ENCODE measurements at regions not wholly inside any gene's neighbourhood (a gene's known extent, or its start where the extent isn't known, plus 50 kb on each side); places are given as distances from the start of the nearest gene placed in this dataset.

- Histone ChIP-seq H3K4me1 (ENCODE audit: insufficient read depth, low read length) (no peaks in the 10 kb centered on the region), H3K9me3 (ENCODE audit: insufficient read depth, low read depth, low read length) (no peaks in the 10 kb centered on the region), H3K36me3 (ENCODE audit: insufficient read depth, low read depth, low read length) (no peaks in the 10 kb centered on the region), H3K27me3 (ENCODE audit: insufficient read depth, low read length) (no peaks in the 10 kb centered on the region), H3K4me3 (ENCODE audit: low read length) (no peak overlapping the region), H3K9ac (ENCODE audit: low read depth, low read length) (no peak overlapping the region), H3K27ac (ENCODE audit: low read length) (no peak overlapping the region)
Observed at GRCh38 chr7:79691074-79691473, 237.6 kb upstream of the MAGI2 start.

- no peaks in the 10 kb centered on the region for H3K4me1 ChIP-seq (ENCODE audit: insufficient read depth, low read length)
- no peaks in the 10 kb centered on the region for H3K9me3 ChIP-seq (ENCODE audit: insufficient read depth, low read depth, low read length)
- no peak overlapping the region for H3K27ac ChIP-seq (ENCODE audit: low read length)
- H3K27me3 ChIP-seq (ENCODE audit: insufficient read depth, low read length), result no peaks in the 10 kb centered on the region
- H3K9ac ChIP-seq (ENCODE audit: low read depth, low read length), result no peak overlapping the region
- H3K36me3 ChIP-seq (ENCODE audit: insufficient read depth, low read depth, low read length), result no peaks in the 10 kb centered on the region
- H3K4me3 ChIP-seq (ENCODE audit: low read length), result no peak overlapping the region
Observed at GRCh38 chr7:79684384-79684783, 230.9 kb upstream of the MAGI2 start.

GRCh38 chr7:79683916-79684315, 230.4 kb upstream of the MAGI2 start:
- Histone ChIP-seq H3K4me1 (ENCODE audit: insufficient read depth, low read length) (no peaks in the 10 kb centered on the region), H3K9me3 (ENCODE audit: insufficient read depth, low read depth, low read length) (no peaks in the 10 kb centered on the region), H3K27ac (ENCODE audit: low read length) (no peak overlapping the region), H3K27me3 (ENCODE audit: insufficient read depth, low read length) (no peaks in the 10 kb centered on the region), H3K9ac (ENCODE audit: low read depth, low read length) (no peak overlapping the region), H3K36me3 (ENCODE audit: insufficient read depth, low read depth, low read length) (no peaks in the 10 kb centered on the region), H3K4me3 (ENCODE audit: low read length) (no peak overlapping the region)

GRCh38 chr7:79683185-79683890, 229.9 kb upstream of the MAGI2 start:
- Histone ChIP-seq H3K36me3 (ENCODE audit: insufficient read depth, low read depth, low read length) (no peaks in the 10 kb centered on the region), H3K27ac (ENCODE audit: low read length) (no peak overlapping the region), H3K9me3 (ENCODE audit: insufficient read depth, low read depth, low read length) (no peaks in the 10 kb centered on the region), H3K27me3 (ENCODE audit: insufficient read depth, low read length) (no peaks in the 10 kb centered on the region), H3K4me1 (ENCODE audit: insufficient read depth, low read length) (no peaks in the 10 kb centered on the region), H3K9ac (ENCODE audit: low read depth, low read length) (no peak overlapping the region), H3K4me3 (ENCODE audit: low read length) (no peak overlapping the region)

GRCh38 chr7:79681454-79681853, 228.0 kb upstream of the MAGI2 start:
- H3K4me3 ChIP-seq (ENCODE audit: low read length), result no peak overlapping the region

GRCh38 chr7:79673969-79674368, 220.5 kb upstream of the MAGI2 start:
- Histone ChIP-seq H3K36me3 (ENCODE audit: insufficient read depth, low read depth, low read length) (no peaks in the 10 kb centered on the region), H3K4me1 (ENCODE audit: insufficient read depth, low read length) (no peaks in the 10 kb centered on the region), H3K4me3 (ENCODE audit: low read length) (no peak overlapping the region), H3K27me3 (ENCODE audit: insufficient read depth, low read length) (no peaks in the 10 kb centered on the region), H3K27ac (ENCODE audit: low read length) (no peak overlapping the region), H3K9ac (ENCODE audit: low read depth, low read length) (no peak overlapping the region), H3K9me3 (ENCODE audit: insufficient read depth, low read depth, low read length) (peaks cover 9% of the 10 kb centered on the region; the same call in 1 of the 2 replicates)

More at GRCh38 chr7:79681454-79681853, 228.0 kb upstream of the MAGI2 start:
- H3K9ac ChIP-seq (ENCODE audit: low read depth, low read length), result no peak overlapping the region
- H3K36me3 ChIP-seq (ENCODE audit: insufficient read depth, low read depth, low read length), result no peaks in the 10 kb centered on the region
- H3K4me1 ChIP-seq (ENCODE audit: insufficient read depth, low read length), result no peaks in the 10 kb centered on the region
- no peak overlapping the region for H3K27ac ChIP-seq (ENCODE audit: low read length)
- no peaks in the 10 kb centered on the region for H3K9me3 ChIP-seq (ENCODE audit: insufficient read depth, low read depth, low read length)
- no peaks in the 10 kb centered on the region for H3K27me3 ChIP-seq (ENCODE audit: insufficient read depth, low read length)

- H3K9ac ChIP-seq (ENCODE audit: low read depth, low read length), result no peak overlapping the region
- H3K27ac ChIP-seq (ENCODE audit: low read length), result no peak overlapping the region
- no peaks in the 10 kb centered on the region for H3K4me1 ChIP-seq (ENCODE audit: insufficient read depth, low read length)
- H3K36me3 ChIP-seq (ENCODE audit: insufficient read depth, low read depth, low read length), result no peaks in the 10 kb centered on the region
- peaks cover 9% of the 10 kb centered on the region; the same call in 1 of the 2 replicates for H3K9me3 ChIP-seq (ENCODE audit: insufficient read depth, low read depth, low read length)
- no peaks in the 10 kb centered on the region for H3K27me3 ChIP-seq (ENCODE audit: insufficient read depth, low read length)
- no peak overlapping the region for H3K4me3 ChIP-seq (ENCODE audit: low read length)
Observed at GRCh38 chr7:79673421-79673820, 220.0 kb upstream of the MAGI2 start.

GRCh38 chr7:79668292-79668691, 214.8 kb upstream of the MAGI2 start:
- no peak overlapping the region for H3K4me3 ChIP-seq (ENCODE audit: low read length)
- no peaks in the 10 kb centered on the region; the same call in 1 of the 2 replicates for H3K4me1 ChIP-seq (ENCODE audit: insufficient read depth, low read length)
- H3K27me3 ChIP-seq (ENCODE audit: insufficient read depth, low read length), result no peaks in the 10 kb centered on the region
- H3K36me3 ChIP-seq (ENCODE audit: insufficient read depth, low read depth, low read length), result no peaks in the 10 kb centered on the region
- H3K9ac ChIP-seq (ENCODE audit: low read depth, low read length), result no peak overlapping the region
- H3K27ac ChIP-seq (ENCODE audit: low read length), result no peak overlapping the region
- H3K9me3 ChIP-seq (ENCODE audit: insufficient read depth, low read depth, low read length), result peaks cover 9% of the 10 kb centered on the region; the same call in 1 of the 2 replicates

- no peaks in the 10 kb centered on the region for H3K27me3 ChIP-seq (ENCODE audit: insufficient read depth, low read length)
- H3K27ac ChIP-seq (ENCODE audit: low read length), result no peak overlapping the region
- no peak overlapping the region for H3K9ac ChIP-seq (ENCODE audit: low read depth, low read length)
- no peaks in the 10 kb centered on the region for H3K36me3 ChIP-seq (ENCODE audit: insufficient read depth, low read depth, low read length)
- no peak overlapping the region for H3K4me3 ChIP-seq (ENCODE audit: low read length)
- no peaks in the 10 kb centered on the region; the same call in 1 of the 2 replicates for H3K4me1 ChIP-seq (ENCODE audit: insufficient read depth, low read length)
- peaks cover 9% of the 10 kb centered on the region; the same call in 1 of the 2 replicates for H3K9me3 ChIP-seq (ENCODE audit: insufficient read depth, low read depth, low read length)
Observed at GRCh38 chr7:79666472-79666871, 213.0 kb upstream of the MAGI2 start.

- H3K9ac ChIP-seq (ENCODE audit: low read depth, low read length), result no peak overlapping the region
- no peaks in the 10 kb centered on the region; the same call in 1 of the 2 replicates for H3K4me1 ChIP-seq (ENCODE audit: insufficient read depth, low read length)
- no peaks in the 10 kb centered on the region for H3K27me3 ChIP-seq (ENCODE audit: insufficient read depth, low read length)
- H3K9me3 ChIP-seq (ENCODE audit: insufficient read depth, low read depth, low read length), result peaks cover 4% of the 10 kb centered on the region; the same call in 1 of the 2 replicates
- H3K27ac ChIP-seq (ENCODE audit: low read length), result no peak overlapping the region
- no peaks in the 10 kb centered on the region for H3K36me3 ChIP-seq (ENCODE audit: insufficient read depth, low read depth, low read length)
- H3K4me3 ChIP-seq (ENCODE audit: low read length), result no peak overlapping the region
Observed at GRCh38 chr7:79664884-79665676, 211.6 kb upstream of the MAGI2 start.

- no peaks in the 10 kb centered on the region for H3K9me3 ChIP-seq (ENCODE audit: insufficient read depth, low read depth, low read length)
- no peaks in the 10 kb centered on the region for H3K4me1 ChIP-seq (ENCODE audit: insufficient read depth, low read length)
- no peak overlapping the region for H3K4me3 ChIP-seq (ENCODE audit: low read length)
- no peak overlapping the region for H3K9ac ChIP-seq (ENCODE audit: low read depth, low read length)
- H3K27me3 ChIP-seq (ENCODE audit: insufficient read depth, low read length), result no peaks in the 10 kb centered on the region
- no peak overlapping the region for H3K27ac ChIP-seq (ENCODE audit: low read length)
- H3K36me3 ChIP-seq (ENCODE audit: insufficient read depth, low read depth, low read length), result no peaks in the 10 kb centered on the region
Observed at GRCh38 chr7:79658304-79658703, 204.8 kb upstream of the MAGI2 start.

- Histone ChIP-seq H3K36me3 (ENCODE audit: insufficient read depth, low read depth, low read length) (no peaks in the 10 kb centered on the region), H3K27ac (ENCODE audit: low read length) (no peak overlapping the region), H3K9ac (ENCODE audit: low read depth, low read length) (no peak overlapping the region), H3K4me1 (ENCODE audit: insufficient read depth, low read length) (no peaks in the 10 kb centered on the region), H3K27me3 (ENCODE audit: insufficient read depth, low read length) (peaks cover 2% of the 10 kb centered on the region; the same call in 1 of the 2 replicates), H3K9me3 (ENCODE audit: insufficient read depth, low read depth, low read length) (no peaks in the 10 kb centered on the region), H3K4me3 (ENCODE audit: low read length) (no peak overlapping the region)
Observed at GRCh38 chr7:79653136-79653631, 199.7 kb upstream of the MAGI2 start.
